PC-9 (cell line): ENCODE measurements at regions not wholly inside any gene's neighbourhood (a gene's known extent, or its start where the extent isn't known, plus 50 kb on each side); places are given as distances from the start of the nearest gene placed in this dataset.
"Not testable (repeated sequence)": the region's sequence is repeated elsewhere in the genome, so short reads cannot be mapped to it uniquely, and the experiment has no call there.

Experiments used
- BruUV-seq: library from RNA; stranded (reverse); fragments of 400-500 nt; replicated peaks from 2 replicates; lab custom pipeline; 2021; lab: Mats Ljungman, UMichigan
- CTCF ChIA-PET: fragments of 300-600 bp; sonication (Branson Sonifier 250); formaldehyde crosslinking; loops from one replicate; lab custom pipeline; 2022; ENCODE audit warnings: antibody characterized with exemption; lab: Charles Lee
- POLR2A ChIA-PET: fragments of 300-600 bp; sonication (Branson Sonifier 250); formaldehyde crosslinking; loops from one replicate; lab custom pipeline; 2022; ENCODE audit warnings: antibody characterized with exemption; ENCODE audit not compliant: unreplicated experiment; lab: Charles Lee
- DNase-seq, 2 experiments: peaks; one replicate each; pipeline versions ENCODE4 v3.0.0 to v3.0.0-alpha.2; 2015 to 2022; ENCODE audit warnings: mixed read lengths in 1 of 2
- H2AFZ ChIP-seq: fragments of 200-600 bp; sonication (generic); 2 replicates; pipeline ENCODE4 v1.8.1; 2017; ENCODE audit warnings: antibody characterized with exemption
- H3F3A ChIP-seq: fragments of 200-600 bp; sonication (generic); 2 replicates; pipeline ENCODE4 v1.8.1; 2017; ENCODE audit warnings: antibody characterized with exemption, mild to moderate bottlenecking, low read depth; ENCODE audit not compliant: insufficient read depth
- H3K27ac ChIP-seq: fragments of 200-600 bp; sonication (generic); 2 replicates; pipeline ENCODE4 v1.6.1; 2016; ENCODE audit warnings: mixed run types
- H3K27me3 ChIP-seq: fragments of 200-600 bp; sonication (generic); 2 replicates; pipeline ENCODE4 v1.6.1; 2016; ENCODE audit warnings: low read depth, mixed run types; ENCODE audit not compliant: insufficient read depth
- H3K36me3 ChIP-seq: fragments of 200-600 bp; sonication (generic); 2 replicates; pipeline ENCODE4 v1.6.1; 2016; ENCODE audit warnings: low read depth, mixed run types
- H3K4me1 ChIP-seq: fragments of 200-600 bp; sonication (generic); replicated peaks from 2 replicates; pipeline ENCODE4 v1.6.1; 2016; ENCODE audit warnings: mixed run types; ENCODE audit not compliant: insufficient read depth
- H3K4me2 ChIP-seq: fragments of 200-600 bp; sonication (generic); 2 replicates; pipeline ENCODE4 v1.6.1; 2017; ENCODE audit warnings: mixed run types
- H3K4me3 ChIP-seq: fragments of 200-600 bp; sonication (generic); 2 replicates; pipeline ENCODE4 v1.6.1; 2016; ENCODE audit warnings: mixed run types
- H3K79me2 ChIP-seq: fragments of 200-600 bp; sonication (generic); 2 replicates; pipeline ENCODE4 v1.6.1; 2017; ENCODE audit warnings: low read depth, mixed run types
- H3K9me2 ChIP-seq: fragments of 200-600 bp; sonication (generic); 2 replicates; pipeline ENCODE4 v1.8.1; 2017; ENCODE audit warnings: mild to moderate bottlenecking; ENCODE audit not compliant: insufficient read depth
- H3K9me3 ChIP-seq: fragments of 200-600 bp; sonication (generic); 2 replicates; pipeline ENCODE4 v1.8.1; 2016; ENCODE audit warnings: low read depth; ENCODE audit not compliant: insufficient read depth
- H4K20me1 ChIP-seq: fragments of 200-600 bp; sonication (generic); 2 replicates; pipeline ENCODE4 v1.8.1; 2017; ENCODE audit not compliant: insufficient read depth
- EZH2 ChIP-seq: fragments of 200-600 bp; sonication (generic); IDR thresholded peaks from 2 replicates; pipeline ENCODE4 v1.8.0; 2017; ENCODE audit warnings: antibody characterized with exemption, low read depth
- intact Hi-C: fragments of 100-400 bp; cut with micrococcal nuclease; formaldehyde crosslinking; loops from one replicate; pipeline ENCODE4 v1.10.0; 2022; ENCODE audit not compliant: unreplicated experiment
- TF ChIP-seq, protein P1 (sequence below): fragments of 200-600 bp; sonication (generic); conservative IDR thresholded peaks from 2 replicates; pipeline ENCODE4 v1.6.1; 2017; ENCODE audit warnings: mixed run types, antibody characterized with exemption, mild to moderate bottlenecking, moderate library complexity

DNA sequence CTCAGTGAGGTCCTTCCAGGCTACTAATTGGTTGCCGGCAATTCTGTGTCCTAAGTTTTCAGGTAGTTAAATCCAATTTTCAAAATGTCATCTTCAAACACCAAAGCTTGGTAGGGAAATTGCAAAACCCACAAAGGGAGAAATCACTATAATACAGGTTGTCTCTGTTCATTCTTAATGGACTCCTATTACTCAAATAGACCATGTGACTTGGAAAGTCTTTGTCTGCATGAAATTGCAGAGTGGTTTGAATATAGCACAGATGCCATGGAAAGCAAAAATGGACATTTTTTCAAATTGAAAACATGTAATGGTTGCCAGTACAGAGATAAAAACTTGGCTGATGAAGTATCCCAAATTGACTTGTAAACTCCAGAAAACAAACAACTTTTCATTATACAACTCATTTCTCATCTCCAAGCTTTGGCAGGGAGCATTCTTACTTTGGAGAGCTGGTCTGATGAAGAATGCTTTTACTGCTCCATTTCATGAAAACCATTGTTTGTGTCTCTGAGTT is 169.5 kb upstream of the PKN2 start:
- ChIA-PET POLR2A (no interaction called here), CTCF (no interaction called here)
- Histone ChIP-seq H3K36me3 (no peaks in the 10 kb centered on the region), H3K9me2 (no peaks in the 10 kb centered on the region; the same call in 1 of the 2 replicates), H4K20me1 (no peaks in the 10 kb centered on the region), H2AFZ (no peak overlapping the region), H3K27ac (no peak overlapping the region), H3K79me2 (no peaks in the 10 kb centered on the region), H3K4me1 (no peaks in the 10 kb centered on the region), H3K4me2 (no peak overlapping the region), H3K27me3 (no peaks in the 10 kb centered on the region), H3K9me3 (no peaks in the 10 kb centered on the region), H3K4me3 (no peak overlapping the region), H3F3A (no peaks in the 10 kb centered on the region)
- TF ChIP-seq, protein P1, sequence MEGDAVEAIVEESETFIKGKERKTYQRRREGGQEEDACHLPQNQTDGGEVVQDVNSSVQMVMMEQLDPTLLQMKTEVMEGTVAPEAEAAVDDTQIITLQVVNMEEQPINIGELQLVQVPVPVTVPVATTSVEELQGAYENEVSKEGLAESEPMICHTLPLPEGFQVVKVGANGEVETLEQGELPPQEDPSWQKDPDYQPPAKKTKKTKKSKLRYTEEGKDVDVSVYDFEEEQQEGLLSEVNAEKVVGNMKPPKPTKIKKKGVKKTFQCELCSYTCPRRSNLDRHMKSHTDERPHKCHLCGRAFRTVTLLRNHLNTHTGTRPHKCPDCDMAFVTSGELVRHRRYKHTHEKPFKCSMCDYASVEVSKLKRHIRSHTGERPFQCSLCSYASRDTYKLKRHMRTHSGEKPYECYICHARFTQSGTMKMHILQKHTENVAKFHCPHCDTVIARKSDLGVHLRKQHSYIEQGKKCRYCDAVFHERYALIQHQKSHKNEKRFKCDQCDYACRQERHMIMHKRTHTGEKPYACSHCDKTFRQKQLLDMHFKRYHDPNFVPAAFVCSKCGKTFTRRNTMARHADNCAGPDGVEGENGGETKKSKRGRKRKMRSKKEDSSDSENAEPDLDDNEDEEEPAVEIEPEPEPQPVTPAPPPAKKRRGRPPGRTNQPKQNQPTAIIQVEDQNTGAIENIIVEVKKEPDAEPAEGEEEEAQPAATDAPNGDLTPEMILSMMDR = no peak
- TF ChIP-seq EZH2 = no peak
- intact Hi-C loops = no loop called here
- DNase-seq = no peak
- no TSS peak for BruUV-seq

DNA sequence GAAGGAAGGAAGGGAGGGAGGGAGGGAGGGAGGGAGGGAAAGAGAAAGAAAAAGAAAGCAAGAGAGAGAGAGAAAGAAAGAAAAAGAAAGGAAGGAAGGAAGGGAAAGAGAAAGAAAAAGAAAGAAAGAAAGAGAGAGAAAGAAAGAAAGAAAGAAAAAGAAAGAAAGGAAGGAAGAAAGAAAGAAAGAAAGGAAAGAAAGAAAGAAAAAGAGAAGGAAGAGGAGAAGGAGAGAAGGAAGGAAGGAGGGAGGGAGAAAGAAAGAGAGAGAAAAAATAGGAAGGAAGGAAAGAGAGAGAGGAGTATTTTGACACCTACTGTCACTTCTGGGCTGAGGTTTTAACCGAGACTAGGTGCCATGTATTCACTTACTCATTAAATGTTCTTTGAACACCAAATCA is 166.6 kb upstream of the PKN2 start:
- H3F3A ChIP-seq, H3K27me3 ChIP-seq, H3K36me3 ChIP-seq, H3K9me3 ChIP-seq, BruUV-seq, intact Hi-C loops, H4K20me1 ChIP-seq, CTCF ChIA-PET, H2AFZ ChIP-seq, H3K79me2 ChIP-seq, H3K4me3 ChIP-seq, POLR2A ChIA-PET, H3K27ac ChIP-seq, H3K4me1 ChIP-seq, H3K4me2 ChIP-seq, DNase-seq, H3K9me2 ChIP-seq: not testable (repeated sequence)

- H3F3A ChIP-seq = no peaks in the 10 kb centered on the region
- TF ChIP-seq EZH2 = no peak
- TF ChIP-seq, protein P1 = no peak
- no peak overlapping the region for H3K4me3 ChIP-seq
- no peaks in the 10 kb centered on the region for H3K9me2 ChIP-seq
- no peak for DNase-seq
- BruUV-seq = no TSS peak
- H2AFZ ChIP-seq = no peak overlapping the region
- no peaks in the 10 kb centered on the region for H3K36me3 ChIP-seq
- CTCF ChIA-PET = no interaction called here
- H3K4me1 ChIP-seq = no peaks in the 10 kb centered on the region
- no peaks in the 10 kb centered on the region for H4K20me1 ChIP-seq
- intact Hi-C loops = no loop called here
- H3K79me2 ChIP-seq = no peaks in the 10 kb centered on the region
- no peaks in the 10 kb centered on the region for H3K9me3 ChIP-seq
- POLR2A ChIA-PET = no interaction called here
- no peak overlapping the region for H3K4me2 ChIP-seq
- H3K27ac ChIP-seq = no peak overlapping the region
- H3K27me3 ChIP-seq = no peaks in the 10 kb centered on the region
Observed at GRCh38 chr1:88519156-88519555, 164.9 kb upstream of the PKN2 start.
